Adipocyte (in vitro differentiated cells): ENCODE measurements at regions not wholly inside any gene's neighbourhood (a gene's known extent, or its start where the extent isn't known, plus 50 kb on each side); places are given as distances from the start of the nearest gene placed in this dataset.

ENCODE experiments used
- DNase-seq: peaks from one replicate; pipeline ENCODE4 v3.0.0-alpha.2; 2015; ENCODE audit warnings: low read depth
- H3K27me3 ChIP-seq: replicated peaks from 2 replicates; pipeline ENCODE4 v1.7.0; 2013; ENCODE audit warnings: mild to moderate bottlenecking, low read length, moderate library complexity; ENCODE audit not compliant: control insufficient read depth, insufficient read depth
- H3K36me3 ChIP-seq: 2 replicates; pipeline ENCODE4 v1.7.0; 2013; ENCODE audit warnings: low read length, mild to moderate bottlenecking, moderate library complexity; ENCODE audit not compliant: control insufficient read depth, insufficient read depth, severe bottlenecking
- H3K4me1 ChIP-seq: 2 replicates; pipeline ENCODE4 v1.7.0; 2013; ENCODE audit warnings: mild to moderate bottlenecking, low read length, moderate library complexity; ENCODE audit not compliant: control insufficient read depth, insufficient read depth
- H3K4me3 ChIP-seq: 2 replicates; pipeline ENCODE4 v1.7.0; 2013; ENCODE audit warnings: mild to moderate bottlenecking, low read length, moderate library complexity
- H3K9ac ChIP-seq: 2 replicates; pipeline ENCODE4 v1.7.0; 2013; ENCODE audit warnings: mild to moderate bottlenecking, low read length, moderate library complexity
- H3K9me3 ChIP-seq: 2 replicates; pipeline ENCODE4 v1.7.0; 2013; ENCODE audit warnings: mild to moderate bottlenecking, low read length, moderate library complexity; ENCODE audit not compliant: control insufficient read depth

DNA sequence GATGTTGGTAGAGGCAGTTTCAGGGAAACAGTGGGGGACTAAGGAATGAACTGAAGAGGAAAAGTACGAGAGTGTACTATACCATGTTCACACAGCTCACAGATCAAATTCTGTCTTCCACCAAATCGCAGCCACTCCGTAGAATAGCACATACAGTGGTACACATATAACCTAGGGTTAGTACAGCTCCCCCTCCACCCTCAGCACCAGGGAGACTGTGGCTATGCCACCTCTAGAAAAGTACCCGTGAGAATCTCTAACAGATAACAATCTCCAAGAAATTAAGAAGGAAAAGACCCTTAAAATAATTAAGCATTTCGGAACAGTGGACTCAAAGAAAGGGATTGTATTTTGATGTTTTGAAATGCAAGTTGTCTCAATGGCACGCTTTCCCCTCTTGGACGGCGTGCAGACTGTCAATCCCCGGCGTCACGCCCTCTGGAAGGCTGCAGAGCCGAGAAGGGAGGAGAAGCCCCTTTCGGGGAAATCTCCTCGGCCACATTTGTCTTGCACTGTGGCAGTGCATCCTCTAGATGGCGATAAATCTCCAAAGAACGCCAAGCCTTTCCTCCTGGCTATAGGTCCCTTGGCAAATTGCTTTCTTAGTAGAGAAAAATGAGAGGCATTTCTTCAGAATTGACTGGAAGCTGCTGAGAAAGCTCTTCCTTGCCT is 345.0 kb downstream of the REEP3 start:
- H3K9ac ChIP-seq: no peak overlapping the region
- H3K9me3 ChIP-seq: no peaks in the 10 kb centered on the region
- H3K36me3 ChIP-seq: no peaks in the 10 kb centered on the region
- H3K4me3 ChIP-seq: peak overlapping the region; percentile 42
- H3K4me1 ChIP-seq: peaks cover 8% of the 10 kb centered on the region
- DNase-seq: peak; percentile 81
- peaks cover 42% of the 10 kb centered on the region for H3K27me3 ChIP-seq

DNA sequence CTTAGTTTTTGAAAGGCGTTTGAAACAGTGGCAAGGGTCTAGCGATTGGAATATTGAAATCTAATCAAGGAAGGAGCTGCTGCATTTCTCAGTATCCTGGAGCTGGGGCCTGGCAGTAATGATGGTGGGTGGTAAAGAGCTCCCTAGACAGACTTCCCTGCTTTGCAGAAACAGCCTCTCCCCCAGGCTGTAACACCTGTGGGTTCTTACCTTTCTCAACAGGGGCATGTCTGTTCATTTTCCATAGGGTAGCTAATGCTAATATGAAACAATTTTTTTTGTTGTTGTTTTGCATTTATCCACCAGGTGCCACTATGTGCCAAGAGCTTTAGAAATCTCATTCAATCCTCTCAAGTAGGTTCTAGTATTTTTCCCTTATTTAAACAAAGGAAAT is 345.5 kb downstream of the REEP3 start:
- Histone ChIP-seq H3K4me3 (no peak overlapping the region), H3K9ac (no peak overlapping the region), H3K4me1 (peaks cover 8% of the 10 kb centered on the region), H3K36me3 (no peaks in the 10 kb centered on the region), H3K9me3 (no peaks in the 10 kb centered on the region), H3K27me3 (peaks cover 42% of the 10 kb centered on the region)
- peak; percentile 25 for DNase-seq

DNA sequence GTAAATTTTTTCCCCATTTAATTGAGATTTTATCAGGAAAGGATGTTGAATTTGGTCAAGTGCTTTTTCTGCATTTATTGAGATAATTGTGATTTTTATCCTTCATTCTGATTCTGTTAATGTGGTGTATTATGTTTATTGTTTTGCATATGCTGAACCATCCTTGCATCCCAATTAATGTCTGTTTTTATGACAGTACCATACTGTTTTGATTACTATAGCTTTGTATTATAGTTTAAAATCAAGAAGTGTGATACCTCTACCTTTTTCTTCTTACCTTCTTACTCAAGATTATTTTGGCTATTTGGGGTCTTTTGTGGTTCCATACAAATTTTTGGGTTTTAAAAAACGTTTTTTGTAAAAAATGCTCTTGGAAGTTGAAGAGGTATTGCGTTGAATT is 357.2 kb downstream of the REEP3 start:
- H3K9ac ChIP-seq: no peak overlapping the region
- no peak for DNase-seq
- H3K36me3 ChIP-seq: no peaks in the 10 kb centered on the region
- no peaks in the 10 kb centered on the region for H3K4me1 ChIP-seq
- H3K9me3 ChIP-seq: peaks cover 17% of the 10 kb centered on the region
- no peak overlapping the region for H3K4me3 ChIP-seq
- H3K27me3 ChIP-seq: peaks cover 3% of the 10 kb centered on the region

GRCh38 chr10:63883861-63884260 is 362.7 kb downstream of the REEP3 start:
- Histone ChIP-seq H3K27me3 (peaks cover 16% of the 10 kb centered on the region), H3K36me3 (no peaks in the 10 kb centered on the region), H3K4me3 (no peak overlapping the region), H3K4me1 (peaks cover 6% of the 10 kb centered on the region), H3K9ac (no peak overlapping the region), H3K9me3 (peaks cover 9% of the 10 kb centered on the region)
- no peak for DNase-seq

DNA sequence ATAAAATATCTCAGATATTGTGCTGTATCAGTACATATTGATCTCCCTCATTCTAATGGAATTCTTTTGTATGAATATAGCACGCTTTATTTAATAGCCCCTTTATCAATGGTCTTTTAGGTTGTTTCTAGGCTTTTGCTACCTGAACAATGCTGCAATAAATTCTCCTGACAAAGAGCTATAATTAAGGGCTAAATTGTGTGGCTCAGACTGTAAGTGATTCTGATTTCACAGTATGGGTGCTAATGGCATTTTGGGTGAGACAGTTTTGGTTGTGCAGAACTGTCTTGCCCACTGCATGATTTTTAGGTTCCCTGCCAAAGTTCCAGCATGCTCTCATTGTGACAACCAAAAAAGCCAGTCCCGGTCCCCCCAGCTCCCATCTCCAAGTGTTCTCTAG is 363.2 kb downstream of the REEP3 start:
- Histone ChIP-seq H3K4me1 (peaks cover 6% of the 10 kb centered on the region), H3K36me3 (no peaks in the 10 kb centered on the region), H3K27me3 (peaks cover 21% of the 10 kb centered on the region), H3K4me3 (no peak overlapping the region), H3K9ac (no peak overlapping the region), H3K9me3 (peaks cover 9% of the 10 kb centered on the region)
- no peak for DNase-seq

DNA sequence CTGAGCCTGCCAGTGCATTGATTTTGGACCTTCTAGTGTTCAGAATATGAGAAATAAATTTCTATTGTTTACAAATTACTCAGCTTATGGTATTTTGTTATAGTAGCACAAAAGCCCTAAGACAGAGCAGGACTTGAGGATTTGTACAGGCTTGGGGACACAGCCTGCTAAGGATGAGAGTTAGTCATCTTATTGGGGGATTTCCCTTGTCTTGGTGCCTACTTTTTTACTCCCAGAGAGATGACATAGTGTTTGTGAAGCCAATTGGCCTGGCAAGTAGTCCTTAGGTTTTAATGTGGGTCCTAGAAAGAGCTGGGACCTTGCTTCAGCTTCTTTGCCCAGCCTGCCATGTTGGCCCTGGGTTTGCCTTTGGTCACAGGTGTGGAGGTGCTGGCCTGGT is 364.0 kb downstream of the REEP3 start:
- Histone ChIP-seq H3K9me3 (peaks cover 8% of the 10 kb centered on the region), H3K4me3 (no peak overlapping the region), H3K9ac (no peak overlapping the region), H3K36me3 (no peaks in the 10 kb centered on the region), H3K27me3 (peaks cover 28% of the 10 kb centered on the region), H3K4me1 (peaks cover 6% of the 10 kb centered on the region)
- no peak for DNase-seq

DNA sequence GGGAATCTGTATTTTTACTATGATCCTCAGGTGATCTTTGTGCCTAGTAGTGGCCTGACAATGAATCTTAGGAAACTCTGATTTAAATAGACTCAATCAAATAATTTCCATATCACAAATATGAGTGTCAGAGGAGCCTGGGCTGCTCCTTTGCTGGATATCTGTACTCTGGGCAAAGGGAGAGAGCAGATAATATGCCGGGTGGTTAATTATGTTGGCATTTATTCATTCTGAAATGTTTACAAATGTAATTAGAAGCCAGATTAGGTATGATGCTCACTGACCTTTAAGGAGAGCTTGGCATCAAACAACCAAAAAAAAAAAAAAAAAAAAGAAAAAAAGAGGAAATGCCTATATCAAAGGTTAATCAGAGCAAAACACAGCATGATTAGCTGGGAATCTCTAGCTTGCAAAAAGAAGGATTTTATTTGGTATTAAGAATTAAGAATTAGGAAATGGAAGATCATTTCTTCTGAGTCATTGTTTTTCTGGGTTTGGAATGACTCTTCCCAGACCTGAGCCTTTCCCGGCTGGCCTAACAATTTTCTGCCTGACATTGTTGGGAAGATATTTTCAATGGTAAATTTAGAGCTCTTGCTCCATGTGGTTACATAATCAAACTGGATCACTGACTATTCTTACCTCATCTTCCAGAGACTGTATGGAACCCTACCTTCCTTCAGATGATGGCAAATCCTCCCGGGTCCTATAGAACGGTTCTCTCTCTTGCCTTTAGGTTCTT is 365.3 kb downstream of the REEP3 start:
- Histone ChIP-seq H3K4me1 (peaks cover 6% of the 10 kb centered on the region), H3K4me3 (no peak overlapping the region), H3K36me3 (no peaks in the 10 kb centered on the region), H3K9ac (no peak overlapping the region), H3K27me3 (peaks cover 31% of the 10 kb centered on the region), H3K9me3 (no peaks in the 10 kb centered on the region)
- no peak for DNase-seq

GRCh38 chr10:63887023-63887589 is 365.9 kb downstream of the REEP3 start:
- DNase-seq: no peak
- H3K4me1 ChIP-seq: peaks cover 6% of the 10 kb centered on the region
- H3K36me3 ChIP-seq: no peaks in the 10 kb centered on the region
- no peaks in the 10 kb centered on the region for H3K9me3 ChIP-seq
- peaks cover 36% of the 10 kb centered on the region for H3K27me3 ChIP-seq
- H3K4me3 ChIP-seq: no peak overlapping the region
- H3K9ac ChIP-seq: no peak overlapping the region

- Histone ChIP-seq H3K4me3 (no peak overlapping the region), H3K9me3 (no peaks in the 10 kb centered on the region), H3K4me1 (peaks cover 6% of the 10 kb centered on the region), H3K27me3 (peaks cover 43% of the 10 kb centered on the region), H3K9ac (no peak overlapping the region), H3K36me3 (no peaks in the 10 kb centered on the region)
- no peak for DNase-seq
Observed at GRCh38 chr10:63887600-63888370, 366.6 kb downstream of the REEP3 start.

DNA sequence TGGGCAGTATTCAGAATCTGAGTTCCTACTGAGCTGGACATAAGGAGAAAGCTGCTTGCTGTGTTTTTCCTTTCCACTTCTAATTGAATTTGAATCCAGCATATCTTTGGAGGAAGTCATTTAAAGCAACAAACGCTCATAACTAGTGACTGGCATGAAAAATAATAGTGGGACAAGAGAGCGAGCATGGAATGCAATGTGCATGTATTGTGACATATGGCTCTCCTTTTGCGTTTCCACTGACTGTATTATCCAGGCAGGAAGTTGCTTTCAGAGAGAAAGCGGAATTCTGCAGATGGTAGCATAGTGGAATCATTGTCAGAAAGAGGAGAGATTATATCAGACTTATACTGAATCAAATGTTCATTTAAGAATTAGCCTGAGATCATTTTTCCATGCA is 368.6 kb downstream of the REEP3 start:
- Histone ChIP-seq H3K36me3 (no peaks in the 10 kb centered on the region), H3K9me3 (no peaks in the 10 kb centered on the region), H3K4me1 (peaks cover 6% of the 10 kb centered on the region), H3K9ac (no peak overlapping the region), H3K27me3 (peaks cover 46% of the 10 kb centered on the region), H3K4me3 (no peak overlapping the region)
- no peak for DNase-seq

- no peak for DNase-seq
- no peaks in the 10 kb centered on the region for H3K36me3 ChIP-seq
- H3K9ac ChIP-seq: no peak overlapping the region
- H3K4me1 ChIP-seq: peaks cover 3% of the 10 kb centered on the region
- no peaks in the 10 kb centered on the region for H3K9me3 ChIP-seq
- H3K4me3 ChIP-seq: no peak overlapping the region
- peaks cover 22% of the 10 kb centered on the region for H3K27me3 ChIP-seq
Observed at GRCh38 chr10:63896992-63897391, 375.8 kb downstream of the REEP3 start.
